ENCODE measurements at regions not wholly inside any gene's neighbourhood (a gene's known extent, or its start where the extent isn't known, plus 50 kb on each side); places are given as distances from the start of the nearest gene placed in this dataset.

DNA sequence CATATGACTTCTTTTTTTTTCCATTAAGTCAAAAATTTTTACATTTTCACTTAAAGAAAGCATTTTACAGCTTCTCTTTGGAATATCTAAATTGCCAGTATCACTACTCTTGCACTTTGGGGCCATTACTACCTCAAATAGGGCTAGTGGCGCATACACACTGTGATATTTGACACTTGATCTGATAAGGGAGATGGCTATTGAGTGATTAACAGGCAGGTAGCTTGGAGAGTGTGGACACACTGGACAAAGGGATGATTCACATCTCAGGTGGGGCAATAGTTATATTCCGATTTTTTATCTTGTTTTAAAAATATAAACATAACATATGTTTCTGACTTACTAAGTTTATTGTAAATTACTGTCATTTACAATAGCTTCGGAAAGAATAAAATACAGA, 2219.9 kb downstream of the LRRC4C start:
- H3K36me3 ChIP-seq = no peaks in the 10 kb centered on the region
- H3K27ac ChIP-seq = no peak overlapping the region
- TF ChIP-seq, protein P1, sequence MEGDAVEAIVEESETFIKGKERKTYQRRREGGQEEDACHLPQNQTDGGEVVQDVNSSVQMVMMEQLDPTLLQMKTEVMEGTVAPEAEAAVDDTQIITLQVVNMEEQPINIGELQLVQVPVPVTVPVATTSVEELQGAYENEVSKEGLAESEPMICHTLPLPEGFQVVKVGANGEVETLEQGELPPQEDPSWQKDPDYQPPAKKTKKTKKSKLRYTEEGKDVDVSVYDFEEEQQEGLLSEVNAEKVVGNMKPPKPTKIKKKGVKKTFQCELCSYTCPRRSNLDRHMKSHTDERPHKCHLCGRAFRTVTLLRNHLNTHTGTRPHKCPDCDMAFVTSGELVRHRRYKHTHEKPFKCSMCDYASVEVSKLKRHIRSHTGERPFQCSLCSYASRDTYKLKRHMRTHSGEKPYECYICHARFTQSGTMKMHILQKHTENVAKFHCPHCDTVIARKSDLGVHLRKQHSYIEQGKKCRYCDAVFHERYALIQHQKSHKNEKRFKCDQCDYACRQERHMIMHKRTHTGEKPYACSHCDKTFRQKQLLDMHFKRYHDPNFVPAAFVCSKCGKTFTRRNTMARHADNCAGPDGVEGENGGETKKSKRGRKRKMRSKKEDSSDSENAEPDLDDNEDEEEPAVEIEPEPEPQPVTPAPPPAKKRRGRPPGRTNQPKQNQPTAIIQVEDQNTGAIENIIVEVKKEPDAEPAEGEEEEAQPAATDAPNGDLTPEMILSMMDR (IDR thresholded peaks at IDR 0.05) = no peak
- no peak overlapping the region for H3K4me3 ChIP-seq (ENCODE audit: low read depth in 1 of 2, low read length in 1 of 2)
- H3K27me3 ChIP-seq = no peaks in the 10 kb centered on the region
- no peaks in the 10 kb centered on the region for H3K9me3 ChIP-seq
- H3K4me1 ChIP-seq (ENCODE audit: control insufficient read depth in 1 of 2, insufficient read depth in 1 of 2, low read depth in 1 of 2, low read length in 1 of 2) = no peaks in the 10 kb centered on the region

DNA sequence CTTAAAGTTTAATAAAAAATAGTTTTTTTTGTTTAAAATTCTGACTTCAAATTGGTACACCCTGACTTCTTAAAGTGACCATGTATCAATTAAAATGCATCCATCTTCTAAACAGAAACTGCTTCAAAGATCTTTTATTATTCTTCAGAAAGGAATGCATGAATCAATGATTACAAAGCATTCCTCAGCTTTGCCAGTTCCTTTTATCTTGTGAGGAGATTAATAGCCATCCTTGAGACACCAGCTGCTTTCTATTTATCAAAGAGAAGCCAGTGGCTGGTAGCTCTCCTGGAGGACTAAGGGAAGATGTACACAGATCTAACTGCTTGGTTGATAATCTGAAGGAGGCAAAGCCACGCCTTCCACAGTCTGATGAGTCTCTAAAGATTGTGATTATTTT, 2222.5 kb downstream of the LRRC4C start:
- H3K4me1 ChIP-seq (ENCODE audit: control insufficient read depth in 1 of 2, insufficient read depth in 1 of 2, low read depth in 1 of 2, low read length in 1 of 2) = no peaks in the 10 kb centered on the region
- no peak overlapping the region for H3K4me3 ChIP-seq (ENCODE audit: low read depth in 1 of 2, low read length in 1 of 2)

DNA sequence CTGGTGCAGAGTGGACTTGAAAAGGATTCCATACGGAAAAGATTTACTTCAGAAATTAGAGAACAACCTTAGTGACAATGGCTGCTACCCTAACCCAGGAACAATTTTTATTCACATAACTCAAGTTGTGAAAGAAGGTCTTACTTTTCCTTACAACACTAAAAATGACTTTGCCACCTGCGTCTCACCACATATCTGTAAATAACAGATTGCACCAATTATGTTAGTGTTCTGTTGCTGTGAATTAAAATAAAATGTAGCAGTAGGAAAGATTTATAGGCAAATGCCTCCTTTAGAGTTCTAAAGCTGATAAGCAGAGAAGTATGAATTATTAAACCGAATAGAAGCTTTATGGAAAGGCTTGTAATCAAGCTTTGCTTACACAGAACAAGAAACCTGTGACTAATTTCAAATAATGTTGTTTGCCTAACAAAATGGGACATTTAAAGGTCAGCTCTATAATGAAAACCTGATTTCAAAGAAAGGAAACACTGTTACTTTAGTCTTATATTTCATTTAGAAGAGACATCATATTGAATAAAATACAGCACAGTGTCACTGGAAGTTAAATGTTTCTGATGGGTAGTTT, 2237.8 kb downstream of the LRRC4C start:
- no peak overlapping the region for H3K4me3 ChIP-seq (ENCODE audit: low read depth in 1 of 2, low read length in 1 of 2)
- no peaks in the 10 kb centered on the region for H3K4me1 ChIP-seq (ENCODE audit: control insufficient read depth in 1 of 2, insufficient read depth in 1 of 2, low read depth in 1 of 2, low read length in 1 of 2)
- TF ChIP-seq, protein P1 (IDR thresholded peaks at IDR 0.05) = no peak
- no peaks in the 10 kb centered on the region for H3K36me3 ChIP-seq
- H3K27me3 ChIP-seq = no peaks in the 10 kb centered on the region
- no peaks in the 10 kb centered on the region for H3K9me3 ChIP-seq
- no peak overlapping the region for H3K27ac ChIP-seq

More for the DNA sequence above, 2222.5 kb downstream of the LRRC4C start:
- TF ChIP-seq, protein P1 (IDR thresholded peaks at IDR 0.05) = no peak
- no peaks in the 10 kb centered on the region for H3K27me3 ChIP-seq
- H3K36me3 ChIP-seq = no peaks in the 10 kb centered on the region
- H3K27ac ChIP-seq = no peak overlapping the region
- no peaks in the 10 kb centered on the region for H3K9me3 ChIP-seq

DNA sequence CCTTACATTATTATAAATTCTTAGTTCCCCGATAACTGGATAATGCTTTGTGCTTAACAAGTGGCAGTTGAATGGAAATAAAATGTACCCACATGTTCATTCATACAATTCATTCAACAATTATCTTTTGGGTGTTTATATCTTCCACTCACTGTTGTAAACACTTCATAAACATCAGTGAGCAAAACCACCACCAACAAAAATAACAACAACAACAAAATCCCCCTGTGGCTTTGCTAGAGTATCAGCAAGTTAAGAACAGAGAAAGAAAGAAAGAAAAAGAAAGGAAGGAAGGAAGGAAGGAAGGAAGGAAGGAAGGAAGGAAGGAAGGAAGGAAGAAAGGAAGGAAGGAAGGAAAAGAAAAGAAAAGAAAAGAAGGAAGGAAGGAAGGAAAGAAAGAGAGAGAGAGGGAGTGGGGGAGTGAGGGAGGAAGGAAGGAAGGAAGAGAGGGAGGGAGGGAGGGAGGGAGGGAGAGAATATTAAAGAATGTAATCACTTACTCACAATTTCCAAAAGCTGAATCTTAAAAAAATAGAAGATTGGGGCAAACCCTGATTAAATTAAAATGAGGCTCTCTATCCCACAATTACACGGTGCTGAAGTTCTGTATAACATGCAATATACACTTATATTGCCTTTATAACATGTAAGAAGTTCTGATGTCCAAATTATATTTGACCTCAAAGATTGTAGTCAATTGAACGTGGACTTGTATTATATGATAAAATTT, 2238.8 kb downstream of the LRRC4C start:
- TF ChIP-seq, protein P1 (IDR thresholded peaks at IDR 0.05) = no peak

DNA sequence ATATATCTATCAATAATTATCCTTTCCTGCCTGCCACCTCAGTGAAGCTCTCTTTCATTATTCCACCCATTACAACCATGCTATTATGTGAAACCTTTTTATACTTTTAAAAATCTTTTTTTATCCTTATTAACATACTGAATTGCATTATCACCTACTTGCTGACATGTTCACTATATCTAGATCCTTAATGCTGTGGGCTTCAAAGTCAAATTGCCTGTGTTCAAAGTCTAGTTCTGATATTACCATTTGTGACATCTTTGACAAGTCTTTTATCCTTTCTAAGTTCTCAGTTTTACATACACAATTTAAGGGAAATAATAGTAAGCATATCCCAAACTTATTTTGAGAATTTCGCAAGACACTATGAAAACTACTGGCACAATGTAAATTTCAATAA, 2239.4 kb downstream of the LRRC4C start:
- Histone ChIP-seq H3K27me3 (no peaks in the 10 kb centered on the region), H3K36me3 (no peaks in the 10 kb centered on the region), H3K4me3 (ENCODE audit: low read depth in 1 of 2, low read length in 1 of 2) (no peak overlapping the region), H3K27ac (no peak overlapping the region), H3K9me3 (no peaks in the 10 kb centered on the region), H3K4me1 (ENCODE audit: control insufficient read depth in 1 of 2, insufficient read depth in 1 of 2, low read depth in 1 of 2, low read length in 1 of 2) (no peaks in the 10 kb centered on the region)
- TF ChIP-seq, protein P1 (IDR thresholded peaks at IDR 0.05) = no peak

More for the DNA sequence above, 2238.8 kb downstream of the LRRC4C start:
- Histone ChIP-seq H3K36me3 (no peaks in the 10 kb centered on the region), H3K4me3 (ENCODE audit: low read depth in 1 of 2, low read length in 1 of 2) (no peak overlapping the region), H3K27ac (no peak overlapping the region), H3K27me3 (no peaks in the 10 kb centered on the region), H3K4me1 (ENCODE audit: control insufficient read depth in 1 of 2, insufficient read depth in 1 of 2, low read depth in 1 of 2, low read length in 1 of 2) (no peaks in the 10 kb centered on the region), H3K9me3 (no peaks in the 10 kb centered on the region)

All from neutrophil (primary cell).